ENCODE measurements at regions not wholly inside any gene's neighbourhood (a gene's known extent, or its start where the extent isn't known, plus 50 kb on each side); places are given as distances from the start of the nearest gene placed in this dataset.

DNA sequence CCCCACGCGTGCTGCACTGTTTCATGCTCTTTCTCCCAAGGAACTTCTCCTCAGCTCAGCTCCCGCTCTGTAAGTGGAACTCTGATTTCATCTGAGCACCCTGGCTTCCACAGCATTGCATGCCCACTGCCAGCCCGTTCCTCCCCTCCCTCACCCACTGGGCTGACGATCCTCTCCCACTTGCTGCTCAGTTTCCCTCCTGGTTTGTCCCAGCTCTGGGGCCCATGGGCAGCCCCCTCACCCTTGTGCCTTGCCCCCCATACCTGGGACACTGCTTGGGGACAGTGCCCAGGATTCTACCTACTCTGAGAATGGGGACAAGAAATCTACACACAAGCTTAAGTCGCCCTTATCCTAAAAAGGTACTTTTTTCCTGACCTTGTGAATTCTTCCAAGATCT lies 115.9 kb upstream of the C1QTNF9B start:
- FAIRE-seq: no peak
- Histone ChIP-seq H3K79me2 (ENCODE audit: control insufficient read depth, insufficient read depth, low read length) (no peaks in the 10 kb centered on the region), H3K4me3 (replicated peaks in 1 of 3; ENCODE audit: insufficient read depth in 1 of 3, low read depth in 1 of 3, low read length in 3 of 3) (no peak overlapping the region), H3K4me2 (ENCODE audit: insufficient read depth, low read length) (no peak overlapping the region), H3K36me3 (ENCODE audit: control insufficient read depth in 2 of 2, extremely low read depth in 1 of 2, insufficient read depth in 2 of 2, low read length in 2 of 2) (no peaks in the 10 kb centered on the region), H2AFZ (ENCODE audit: low read depth, low read length) (no peak overlapping the region), H3K9ac (replicated peaks; ENCODE audit: extremely low read depth, insufficient read depth, low read length) (no peak overlapping the region), H4K20me1 (replicated peaks; ENCODE audit: control insufficient read depth, extremely low read depth, insufficient read depth, low read length) (no peaks in the 10 kb centered on the region), H3K9me3 (replicated peaks; ENCODE audit: control insufficient read depth, insufficient read depth, low read length) (no peaks in the 10 kb centered on the region), H3K4me1 (ENCODE audit: control insufficient read depth, extremely low read depth, insufficient read depth, low read length) (no peaks in the 10 kb centered on the region), H3K9me1 (replicated peaks; ENCODE audit: control insufficient read depth, extremely low read depth, insufficient read depth, low read length) (no peaks in the 10 kb centered on the region), H3K27me3 (ENCODE audit: control insufficient read depth in 2 of 2, insufficient read depth in 2 of 2, low read length in 2 of 2) (peaks cover 0 to 4% of the 10 kb centered on the region in 2 experiments), H3K27ac (ENCODE audit: insufficient read depth, low read depth, low read length) (no peak overlapping the region)
- no TSS peak for BruUV-seq (replicated peaks)
- ChIA-PET POLR2A (no interaction called here), CTCF (interaction anchor here (1.0 kb wide), 1 partner anchor 52 kb away, joined by 3 read pairs; no protein-coding TSS in a partner anchor)
- dilution Hi-C loops (cut with MboI; ENCODE audit: extremely low pct_ligation_motif_present, low sequenced_read_pairs) (no loop called here), intact Hi-C loops (cut with micrococcal nuclease) (no loop called here)
- DNase-seq (ENCODE audit: low read depth, low spot score): no peak
- TF ChIP-seq JUN (IDR thresholded peaks at IDR 0.05; ENCODE audit: borderline replicate concordance, insufficient read depth, insufficient read length, low read depth) (no peak), POLR2A (IDR thresholded peaks at IDR 0.05; ENCODE audit: low read depth, low read length) (no peak), MYC (IDR thresholded peaks at IDR 0.05; ENCODE audit: low read depth, low read length) (no peak), POLR2AphosphoS5 (IDR thresholded peaks at IDR 0.05; ENCODE audit: insufficient read depth, low read depth, low read length) (no peak), CTCF (IDR thresholded peaks at IDR 0.05; ENCODE audit: extremely low read depth in 1 of 2, insufficient read depth in 1 of 2, low read depth in 1 of 2, low read length in 2 of 2) (no peak), MAX (IDR thresholded peaks at IDR 0.05; ENCODE audit: insufficient read depth, insufficient read length) (no peak)

GRCh38 chr13:24016046-24016445 lies 118.7 kb upstream of the C1QTNF9B start:
- dilution Hi-C loops (cut with MboI; ENCODE audit: extremely low pct_ligation_motif_present, low sequenced_read_pairs): no loop called here
- intact Hi-C loops (cut with micrococcal nuclease): no loop called here
- Histone ChIP-seq H3K9me1 (replicated peaks; ENCODE audit: control insufficient read depth, extremely low read depth, insufficient read depth, low read length) (no peaks in the 10 kb centered on the region), H3K27me3 (ENCODE audit: control insufficient read depth in 2 of 2, insufficient read depth in 2 of 2, low read length in 2 of 2) (peaks cover 0 to 2% of the 10 kb centered on the region in 2 experiments), H3K4me1 (ENCODE audit: control insufficient read depth, extremely low read depth, insufficient read depth, low read length) (no peaks in the 10 kb centered on the region), H3K4me2 (ENCODE audit: insufficient read depth, low read length) (no peak overlapping the region), H3K9me3 (replicated peaks; ENCODE audit: control insufficient read depth, insufficient read depth, low read length) (no peaks in the 10 kb centered on the region), H2AFZ (ENCODE audit: low read depth, low read length) (no peak overlapping the region), H3K27ac (ENCODE audit: insufficient read depth, low read depth, low read length) (no peak overlapping the region), H3K79me2 (ENCODE audit: control insufficient read depth, insufficient read depth, low read length) (no peaks in the 10 kb centered on the region), H3K36me3 (ENCODE audit: control insufficient read depth in 2 of 2, extremely low read depth in 1 of 2, insufficient read depth in 2 of 2, low read length in 2 of 2) (no peaks in the 10 kb centered on the region), H4K20me1 (replicated peaks; ENCODE audit: control insufficient read depth, extremely low read depth, insufficient read depth, low read length) (no peaks in the 10 kb centered on the region), H3K9ac (replicated peaks; ENCODE audit: extremely low read depth, insufficient read depth, low read length) (no peak overlapping the region), H3K4me3 (replicated peaks in 1 of 3; ENCODE audit: insufficient read depth in 1 of 3, low read depth in 1 of 3, low read length in 3 of 3) (no peak overlapping the region)
- TF ChIP-seq EZH2 (IDR thresholded peaks at IDR 0.05; ENCODE audit: borderline replicate concordance, low read depth, low read length, severe bottlenecking) (no peak), JUN (IDR thresholded peaks at IDR 0.05; ENCODE audit: borderline replicate concordance, insufficient read depth, insufficient read length, low read depth) (no peak), POLR2AphosphoS5 (IDR thresholded peaks at IDR 0.05; ENCODE audit: insufficient read depth, low read depth, low read length) (no peak), POLR2A (IDR thresholded peaks at IDR 0.05; ENCODE audit: low read depth, low read length) (no peak), CTCF (IDR thresholded peaks at IDR 0.05; ENCODE audit: extremely low read depth in 1 of 2, insufficient read depth in 1 of 2, low read depth in 1 of 2, low read length in 2 of 2) (no peak), MAX (IDR thresholded peaks at IDR 0.05; ENCODE audit: insufficient read depth, insufficient read length) (no peak), GATA2 (IDR thresholded peaks at IDR 0.05; ENCODE audit: insufficient read depth, insufficient read length, low read depth, low read length) (no peak), FOS (IDR thresholded peaks at IDR 0.05; ENCODE audit: borderline replicate concordance, insufficient read depth, low read length) (no peak), MYC (IDR thresholded peaks at IDR 0.05; ENCODE audit: low read depth, low read length) (no peak)
- ChIA-PET CTCF (interaction anchor here (1.1 to 1.2 kb wide), 2 partner anchors 37 to 215 kb away, joined by 3 to 4 read pairs; no protein-coding TSS in a partner anchor), POLR2A (no interaction called here)
- FAIRE-seq: no peak
- DNase-seq (ENCODE audit: low read depth, low spot score): no peak
- BruUV-seq (replicated peaks): no TSS peak

Data from endothelial cell of umbilical vein (primary cell).